GM12872 (cell line): ENCODE measurements at regions not wholly inside any gene's neighbourhood (a gene's known extent, or its start where the extent isn't known, plus 50 kb on each side); places are given as distances from the start of the nearest gene placed in this dataset.

ENCODE experiments used
- TF ChIP-seq, protein P1 (sequence below): IDR thresholded peaks from 3 replicates; pipeline ENCODE4 v1.5.1; 2011; ENCODE audit warnings: low read depth, mild to moderate bottlenecking, low read length, moderate library complexity; ENCODE audit not compliant: insufficient read depth

DNA sequence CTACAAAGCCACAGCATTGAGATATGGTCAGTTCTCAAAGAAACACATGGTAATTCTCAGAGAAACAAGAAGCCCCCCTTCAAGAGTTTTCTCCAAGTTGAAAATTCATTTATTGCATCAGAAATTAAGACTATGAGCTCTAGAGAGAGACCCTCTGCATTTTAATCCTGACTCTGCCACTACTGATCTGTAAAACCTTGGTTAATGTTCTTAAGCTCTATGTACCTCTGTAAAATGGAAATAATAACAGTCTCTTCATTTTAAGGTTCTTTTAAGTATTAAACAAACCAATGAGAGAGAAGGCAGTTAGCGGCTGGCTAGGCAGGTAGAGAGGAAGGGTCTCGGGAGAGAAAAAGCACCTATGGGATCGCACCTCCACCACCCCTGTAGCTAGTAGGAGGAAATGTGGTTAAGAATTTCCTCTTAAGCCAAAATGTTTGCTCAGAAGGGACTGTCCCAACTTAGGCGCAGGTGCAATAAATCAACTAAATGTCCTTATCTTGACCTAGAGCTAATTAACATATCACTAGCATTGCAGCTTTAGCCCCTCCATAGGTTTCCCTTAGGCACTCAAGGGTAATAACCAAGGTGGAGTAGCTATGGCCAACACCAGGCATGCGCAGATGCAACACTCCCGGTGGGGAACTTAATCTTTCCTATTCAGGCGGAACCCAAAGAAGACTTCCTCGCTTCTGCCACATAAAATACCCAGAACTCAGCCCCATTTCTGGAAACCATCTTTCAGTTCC, 1685.4 kb downstream of the MRPL39 start:
- TF ChIP-seq, protein P1, sequence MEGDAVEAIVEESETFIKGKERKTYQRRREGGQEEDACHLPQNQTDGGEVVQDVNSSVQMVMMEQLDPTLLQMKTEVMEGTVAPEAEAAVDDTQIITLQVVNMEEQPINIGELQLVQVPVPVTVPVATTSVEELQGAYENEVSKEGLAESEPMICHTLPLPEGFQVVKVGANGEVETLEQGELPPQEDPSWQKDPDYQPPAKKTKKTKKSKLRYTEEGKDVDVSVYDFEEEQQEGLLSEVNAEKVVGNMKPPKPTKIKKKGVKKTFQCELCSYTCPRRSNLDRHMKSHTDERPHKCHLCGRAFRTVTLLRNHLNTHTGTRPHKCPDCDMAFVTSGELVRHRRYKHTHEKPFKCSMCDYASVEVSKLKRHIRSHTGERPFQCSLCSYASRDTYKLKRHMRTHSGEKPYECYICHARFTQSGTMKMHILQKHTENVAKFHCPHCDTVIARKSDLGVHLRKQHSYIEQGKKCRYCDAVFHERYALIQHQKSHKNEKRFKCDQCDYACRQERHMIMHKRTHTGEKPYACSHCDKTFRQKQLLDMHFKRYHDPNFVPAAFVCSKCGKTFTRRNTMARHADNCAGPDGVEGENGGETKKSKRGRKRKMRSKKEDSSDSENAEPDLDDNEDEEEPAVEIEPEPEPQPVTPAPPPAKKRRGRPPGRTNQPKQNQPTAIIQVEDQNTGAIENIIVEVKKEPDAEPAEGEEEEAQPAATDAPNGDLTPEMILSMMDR = no peak

DNA sequence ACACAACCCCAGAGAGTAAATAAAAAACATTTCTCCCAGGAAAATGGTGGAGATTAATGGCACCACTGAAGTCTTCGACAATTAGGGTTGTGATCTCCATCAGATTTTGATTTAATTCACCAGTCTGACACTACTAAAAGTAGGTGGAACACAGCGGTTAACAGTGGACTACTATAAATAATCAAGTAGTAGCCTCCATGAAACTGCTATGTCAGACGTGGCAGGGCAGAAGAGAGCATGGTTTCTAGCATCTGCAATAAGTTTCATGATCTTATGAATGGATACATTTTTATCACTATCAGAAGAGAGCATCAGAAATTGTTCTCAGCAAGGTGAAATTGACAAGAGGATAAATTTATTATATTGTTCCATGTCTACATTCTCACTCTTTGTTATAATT, 1706.6 kb downstream of the MRPL39 start:
- TF ChIP-seq, protein P1 = no peak

DNA sequence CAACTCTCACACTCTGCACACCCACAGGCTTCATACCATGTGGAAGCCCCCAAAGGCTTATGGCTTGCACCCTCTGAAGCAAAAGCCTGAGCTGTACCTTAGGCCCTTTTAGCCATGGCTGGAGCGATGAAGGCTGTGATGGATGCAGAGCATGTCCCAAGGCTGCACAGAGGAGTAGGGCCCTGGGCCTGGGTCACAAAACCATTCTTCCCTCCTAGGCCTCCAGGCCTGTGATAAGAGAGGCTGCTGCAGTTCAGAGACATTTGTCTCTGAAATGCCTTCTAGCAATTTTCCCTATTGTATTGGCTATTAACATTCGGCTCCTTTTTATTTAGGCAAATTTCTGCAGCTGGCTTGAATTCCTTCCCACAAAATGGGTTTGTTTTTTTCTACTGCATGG, 1707.7 kb downstream of the MRPL39 start:
- TF ChIP-seq, protein P1 = no peak

DNA sequence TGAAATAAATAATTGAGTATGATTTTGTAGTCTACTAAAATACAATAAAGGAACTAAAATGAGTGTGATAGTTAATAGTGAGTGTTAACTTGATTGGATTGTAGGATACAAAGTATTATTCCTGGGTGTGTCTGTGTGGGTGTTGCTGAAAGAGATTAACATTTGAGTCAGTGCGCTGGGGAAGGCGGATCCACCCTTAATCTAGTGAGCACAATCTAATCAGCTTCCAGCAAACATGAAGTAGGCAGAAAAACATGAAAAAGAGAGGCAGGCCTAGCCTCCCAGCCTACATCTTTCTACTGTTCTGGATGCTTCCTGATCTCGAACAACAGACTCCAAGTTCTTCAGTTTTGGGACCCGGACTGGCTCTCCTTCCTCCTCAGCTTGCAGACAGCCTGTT, 1716.6 kb downstream of the MRPL39 start:
- TF ChIP-seq, protein P1 = no peak

DNA sequence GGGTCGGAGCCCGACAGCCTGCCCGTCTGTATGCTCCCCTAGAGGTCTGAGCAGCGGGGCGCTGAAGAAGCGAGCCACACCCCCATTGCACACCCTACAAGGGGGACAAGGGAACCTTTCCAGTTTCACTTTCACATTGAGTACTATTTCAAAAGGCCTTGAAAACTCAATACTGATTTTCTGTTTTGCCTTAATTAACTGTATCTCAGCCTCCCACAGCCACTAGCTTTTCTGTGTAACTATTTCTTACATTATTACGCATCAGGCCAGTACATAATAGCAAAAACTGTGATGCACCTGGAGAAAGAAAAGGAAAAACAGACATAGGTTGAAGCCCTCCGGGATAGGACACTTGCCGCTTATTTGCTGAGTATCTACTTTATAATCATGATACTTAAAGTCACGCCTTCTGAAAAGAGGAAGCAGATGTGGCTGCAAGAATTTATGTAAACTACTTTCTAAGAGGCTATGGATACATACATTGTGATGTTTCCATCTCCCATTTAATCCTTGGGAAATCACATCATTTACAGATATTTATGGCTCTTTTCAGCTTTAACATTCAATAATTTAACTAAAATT, 1719.5 kb downstream of the MRPL39 start:
- TF ChIP-seq, protein P1 = no peak

DNA sequence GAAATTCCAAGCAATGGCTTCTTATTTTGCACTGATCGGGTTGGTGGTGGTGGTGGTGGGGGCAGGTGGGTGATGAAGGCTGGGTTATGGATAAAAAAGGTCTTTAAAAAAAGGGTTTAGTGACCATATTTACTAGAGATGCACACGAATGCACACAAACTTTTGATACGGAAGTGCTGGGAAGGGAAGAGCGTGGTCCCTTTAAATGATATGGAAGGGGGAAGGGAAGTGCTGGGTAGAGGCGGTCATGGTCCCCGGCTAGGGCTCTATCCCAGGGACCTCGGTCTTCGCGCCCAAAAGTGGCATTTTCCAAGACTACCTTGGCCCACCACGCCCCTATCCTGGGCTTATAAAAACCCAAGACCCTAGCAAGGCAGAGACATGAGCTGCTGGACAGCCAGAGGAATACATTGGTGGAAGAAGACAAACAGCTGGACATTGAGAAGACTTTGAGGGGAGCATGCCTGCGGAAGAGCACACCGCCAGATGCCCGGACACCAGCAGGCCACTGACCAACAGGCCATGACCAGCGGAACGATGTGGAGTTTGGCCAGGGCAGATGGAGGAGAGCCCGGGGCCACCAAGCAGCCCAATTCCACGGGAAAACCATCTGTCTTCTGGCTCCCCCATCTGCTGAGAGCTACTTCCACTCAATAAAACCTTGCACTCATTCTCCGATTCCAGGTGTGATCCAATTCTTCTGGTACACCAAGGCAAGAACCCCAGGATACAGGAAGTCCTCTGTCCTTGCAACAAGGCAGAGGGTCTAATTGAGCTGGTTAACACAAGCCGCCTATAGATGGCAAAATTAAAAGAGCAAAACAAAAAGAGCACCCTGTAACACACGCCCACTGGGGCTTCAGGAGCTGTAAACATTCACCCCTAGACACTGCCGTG, 1720.2 kb downstream of the MRPL39 start:
- TF ChIP-seq, protein P1 = no peak

DNA sequence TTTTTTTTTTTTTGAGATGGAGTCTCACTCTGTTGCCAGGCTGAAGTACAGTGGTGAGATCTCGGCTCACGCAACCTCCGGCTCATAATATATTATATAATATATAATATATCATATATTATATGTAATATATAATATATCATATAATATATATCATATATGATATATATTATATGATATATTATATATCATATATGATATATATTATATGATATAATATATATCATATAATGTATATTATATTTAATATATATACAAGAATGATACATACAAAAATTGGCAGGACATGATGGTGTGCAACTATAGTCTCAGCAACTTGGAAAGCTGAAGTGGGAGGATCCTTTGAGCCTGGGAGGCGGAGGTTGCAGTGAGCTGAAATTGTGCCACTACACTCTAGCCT, 1725.5 kb downstream of the MRPL39 start:
- TF ChIP-seq, protein P1 = no peak
